Esophagus squamous epithelium (tissue), 4 donors: ENCODE measurements at regions not wholly inside any gene's neighbourhood (a gene's known extent, or its start where the extent isn't known, plus 50 kb on each side); places are given as distances from the start of the nearest gene placed in this dataset.

ENCODE experiments used
- POLR2A ChIP-seq, 4 donors: fragments of 450-650 bp; IDR thresholded peaks; one replicate each; pipeline ENCODE4 v1.6.1; 2017; ENCODE audit warnings: antibody characterized with exemption in 4 of 4, mild to moderate bottlenecking in 4 of 4, moderate library complexity in 3 of 4
- TF ChIP-seq, protein P1 (sequence below), 6 experiments: fragments of 450-650 bp in 4 of 6; fragments of 200-600 bp in 2 of 6; sonication (generic) in 2 of 6; IDR thresholded peaks; one replicate each; pipeline ENCODE4 v1.5.1; 2016 to 2019; ENCODE audit warnings: antibody characterized with exemption in 6 of 6, mild to moderate bottlenecking in 4 of 6, moderate library complexity in 4 of 6

DNA sequence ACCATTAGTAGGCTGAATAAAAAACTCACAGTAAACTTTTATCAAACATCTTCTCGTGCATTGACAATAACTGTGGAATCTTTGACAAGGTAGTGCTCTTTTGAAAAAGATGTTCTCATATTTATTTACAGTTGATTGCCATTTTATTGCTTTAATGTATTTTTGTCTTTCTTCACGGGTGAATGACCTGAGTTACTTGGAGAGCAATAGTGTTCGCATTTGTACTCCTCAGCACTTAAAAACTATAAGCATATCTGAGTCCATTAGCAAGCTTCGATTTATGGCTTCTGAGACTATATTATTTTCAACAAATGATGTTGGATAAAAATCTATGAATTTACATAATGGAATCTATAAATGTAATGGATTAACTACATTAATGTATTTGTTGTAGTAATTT lies 1012.3 kb downstream of the CDH9 start:
- TF ChIP-seq, protein P1, sequence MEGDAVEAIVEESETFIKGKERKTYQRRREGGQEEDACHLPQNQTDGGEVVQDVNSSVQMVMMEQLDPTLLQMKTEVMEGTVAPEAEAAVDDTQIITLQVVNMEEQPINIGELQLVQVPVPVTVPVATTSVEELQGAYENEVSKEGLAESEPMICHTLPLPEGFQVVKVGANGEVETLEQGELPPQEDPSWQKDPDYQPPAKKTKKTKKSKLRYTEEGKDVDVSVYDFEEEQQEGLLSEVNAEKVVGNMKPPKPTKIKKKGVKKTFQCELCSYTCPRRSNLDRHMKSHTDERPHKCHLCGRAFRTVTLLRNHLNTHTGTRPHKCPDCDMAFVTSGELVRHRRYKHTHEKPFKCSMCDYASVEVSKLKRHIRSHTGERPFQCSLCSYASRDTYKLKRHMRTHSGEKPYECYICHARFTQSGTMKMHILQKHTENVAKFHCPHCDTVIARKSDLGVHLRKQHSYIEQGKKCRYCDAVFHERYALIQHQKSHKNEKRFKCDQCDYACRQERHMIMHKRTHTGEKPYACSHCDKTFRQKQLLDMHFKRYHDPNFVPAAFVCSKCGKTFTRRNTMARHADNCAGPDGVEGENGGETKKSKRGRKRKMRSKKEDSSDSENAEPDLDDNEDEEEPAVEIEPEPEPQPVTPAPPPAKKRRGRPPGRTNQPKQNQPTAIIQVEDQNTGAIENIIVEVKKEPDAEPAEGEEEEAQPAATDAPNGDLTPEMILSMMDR (IDR thresholded peaks at IDR 0.05), result no peak
- TF ChIP-seq POLR2A (IDR thresholded peaks at IDR 0.05), result no peak
